Transverse colon (tissue), 4 donors: ENCODE measurements at regions not wholly inside any gene's neighbourhood (a gene's known extent, or its start where the extent isn't known, plus 50 kb on each side); places are given as distances from the start of the nearest gene placed in this dataset.

Experiments
- POLR2A ChIP-seq: fragments of 450-650 bp; IDR thresholded peaks from one replicate; pipeline ENCODE4 v1.6.1; 2016; ENCODE audit warnings: antibody characterized with exemption, mild to moderate bottlenecking, moderate library complexity
- POLR2AphosphoS5 ChIP-seq, 3 donors: sonication (generic); formaldehyde crosslinking; IDR thresholded peaks; one replicate each; pipeline ENCODE4 v1.6.1; 2016; ENCODE audit warnings: antibody characterized with exemption in 3 of 3
- TF ChIP-seq, protein P1 (sequence below), 5 experiments: fragments of 200-600 bp in 3 of 5; fragments of 450-650 bp in 2 of 5; sonication (generic) in 3 of 5; IDR thresholded peaks; 1 replicate in 2 of 5; 2 replicates in 3 of 5; pipeline ENCODE4 v1.5.1; 2016 to 2017; ENCODE audit warnings: antibody characterized with exemption in 5 of 5, inconsistent platforms in 3 of 5, mild to moderate bottlenecking in 2 of 5, moderate library complexity in 1 of 5

- TF ChIP-seq, protein P1, sequence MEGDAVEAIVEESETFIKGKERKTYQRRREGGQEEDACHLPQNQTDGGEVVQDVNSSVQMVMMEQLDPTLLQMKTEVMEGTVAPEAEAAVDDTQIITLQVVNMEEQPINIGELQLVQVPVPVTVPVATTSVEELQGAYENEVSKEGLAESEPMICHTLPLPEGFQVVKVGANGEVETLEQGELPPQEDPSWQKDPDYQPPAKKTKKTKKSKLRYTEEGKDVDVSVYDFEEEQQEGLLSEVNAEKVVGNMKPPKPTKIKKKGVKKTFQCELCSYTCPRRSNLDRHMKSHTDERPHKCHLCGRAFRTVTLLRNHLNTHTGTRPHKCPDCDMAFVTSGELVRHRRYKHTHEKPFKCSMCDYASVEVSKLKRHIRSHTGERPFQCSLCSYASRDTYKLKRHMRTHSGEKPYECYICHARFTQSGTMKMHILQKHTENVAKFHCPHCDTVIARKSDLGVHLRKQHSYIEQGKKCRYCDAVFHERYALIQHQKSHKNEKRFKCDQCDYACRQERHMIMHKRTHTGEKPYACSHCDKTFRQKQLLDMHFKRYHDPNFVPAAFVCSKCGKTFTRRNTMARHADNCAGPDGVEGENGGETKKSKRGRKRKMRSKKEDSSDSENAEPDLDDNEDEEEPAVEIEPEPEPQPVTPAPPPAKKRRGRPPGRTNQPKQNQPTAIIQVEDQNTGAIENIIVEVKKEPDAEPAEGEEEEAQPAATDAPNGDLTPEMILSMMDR (IDR thresholded peaks at IDR 0.05), result no peak
- TF ChIP-seq POLR2AphosphoS5 (IDR thresholded peaks at IDR 0.05) (no peak), POLR2A (no peak)
Measured at GRCh38 chr5:18179579-18179978, 545.3 kb downstream of the TAF11L14 start.
